ENCODE measurements at regions not wholly inside any gene's neighbourhood (a gene's known extent, or its start where the extent isn't known, plus 50 kb on each side); places are given as distances from the start of the nearest gene placed in this dataset.

DNA sequence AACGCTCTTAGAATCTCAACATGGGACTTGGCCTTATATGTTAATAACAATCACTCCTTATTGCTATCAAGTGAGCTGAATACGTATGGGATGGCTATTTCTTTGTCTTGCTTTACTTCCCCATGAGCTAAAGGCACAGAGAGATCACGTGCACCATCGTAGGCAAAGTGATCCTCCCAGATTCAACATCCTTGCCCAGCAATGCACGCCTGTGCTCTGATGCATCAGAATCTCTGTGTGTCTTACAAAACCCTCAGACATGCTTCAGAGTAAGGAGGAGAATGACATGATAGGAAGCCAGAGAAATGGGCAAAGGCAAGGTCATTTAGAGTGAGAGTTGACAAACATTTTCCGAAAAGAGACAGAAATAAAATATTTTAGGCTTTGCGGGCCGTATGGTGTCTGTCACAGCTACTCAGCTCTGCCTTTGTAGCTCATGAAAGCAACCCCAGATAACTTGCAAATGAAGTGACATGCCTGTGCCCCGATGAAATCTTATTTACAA lies 277.6 kb upstream of the CDH4 start:
- DNase-seq, result no peak

DNA sequence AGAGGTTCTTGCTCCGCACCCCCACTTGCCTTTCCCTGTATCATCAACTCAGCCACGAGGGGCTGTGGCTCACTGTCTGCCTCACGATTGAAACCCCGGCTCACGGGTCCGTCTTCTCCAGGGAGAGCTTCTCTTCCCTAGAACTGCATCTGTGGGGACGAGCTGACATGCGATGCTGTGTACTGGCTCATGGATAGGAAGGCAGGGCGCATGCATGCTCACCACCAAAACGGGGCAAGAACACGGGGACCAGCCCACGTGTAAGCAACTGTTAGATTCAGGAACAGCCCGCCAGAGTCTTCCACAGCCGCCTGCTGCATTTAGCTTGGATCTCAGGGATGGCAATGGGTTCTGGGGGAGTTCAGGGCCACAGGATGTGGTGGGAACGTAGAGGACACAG lies 275.9 kb upstream of the CDH4 start:
- DNase-seq, result no peak

DNA sequence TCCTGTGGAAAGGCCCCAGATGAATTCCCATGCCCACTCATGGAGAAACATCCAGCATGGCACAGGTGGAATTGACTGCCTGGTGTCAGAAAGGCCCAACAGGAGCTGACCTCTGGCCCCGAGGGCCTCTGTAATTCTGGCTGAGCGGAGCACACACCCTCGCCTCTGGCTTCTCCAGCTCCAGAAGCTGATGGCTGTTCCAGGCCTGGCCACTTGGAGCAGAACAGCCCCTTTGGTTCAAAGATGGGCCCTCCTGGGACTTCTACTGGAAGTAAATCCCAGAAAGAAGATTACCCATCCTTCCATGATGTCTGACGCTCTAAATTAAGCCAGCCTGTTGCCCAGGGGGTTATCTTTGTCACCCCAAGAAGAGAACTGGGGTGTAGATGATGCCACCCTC lies 275.1 kb upstream of the CDH4 start:
- no peak for DNase-seq

DNA sequence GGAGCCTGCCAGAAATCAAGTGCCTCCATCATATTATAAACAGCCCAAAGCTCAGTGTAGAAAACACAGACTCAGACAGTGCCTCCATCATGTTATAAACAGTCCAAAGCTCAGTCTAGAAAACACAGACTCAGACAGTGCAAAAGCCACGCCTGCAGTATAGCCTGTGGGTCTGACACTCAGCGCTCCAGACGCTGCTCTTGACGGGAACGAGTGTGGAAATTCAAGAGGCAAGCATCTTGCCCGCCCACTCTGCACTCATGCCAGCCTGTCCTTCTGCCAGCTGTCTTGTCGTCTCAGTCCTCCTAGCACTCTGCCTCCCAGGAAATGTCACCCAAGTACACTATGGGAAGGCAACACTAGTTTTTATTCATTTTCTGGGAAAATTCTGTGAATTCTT lies 274.2 kb upstream of the CDH4 start:
- DNase-seq, result no peak

DNA sequence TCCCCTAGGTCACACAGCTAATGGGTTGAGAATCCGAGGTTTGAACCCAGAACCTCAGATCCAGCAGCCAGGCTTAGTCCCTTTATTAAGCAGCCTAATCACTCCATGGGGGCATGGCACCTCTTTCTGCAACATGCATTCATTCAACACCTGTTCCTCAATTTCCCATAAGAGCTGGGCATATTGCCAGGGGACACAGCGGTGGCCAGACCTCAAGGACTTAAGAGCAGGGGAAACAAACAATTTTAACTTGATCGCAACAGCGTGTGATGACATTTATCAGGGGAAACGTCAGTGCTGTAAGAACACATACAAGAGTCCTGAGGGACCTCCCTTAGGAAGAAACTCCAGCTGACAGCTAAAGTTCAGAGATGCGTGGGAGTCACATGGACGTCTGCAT lies 267.4 kb upstream of the CDH4 start:
- no peak for DNase-seq

DNA sequence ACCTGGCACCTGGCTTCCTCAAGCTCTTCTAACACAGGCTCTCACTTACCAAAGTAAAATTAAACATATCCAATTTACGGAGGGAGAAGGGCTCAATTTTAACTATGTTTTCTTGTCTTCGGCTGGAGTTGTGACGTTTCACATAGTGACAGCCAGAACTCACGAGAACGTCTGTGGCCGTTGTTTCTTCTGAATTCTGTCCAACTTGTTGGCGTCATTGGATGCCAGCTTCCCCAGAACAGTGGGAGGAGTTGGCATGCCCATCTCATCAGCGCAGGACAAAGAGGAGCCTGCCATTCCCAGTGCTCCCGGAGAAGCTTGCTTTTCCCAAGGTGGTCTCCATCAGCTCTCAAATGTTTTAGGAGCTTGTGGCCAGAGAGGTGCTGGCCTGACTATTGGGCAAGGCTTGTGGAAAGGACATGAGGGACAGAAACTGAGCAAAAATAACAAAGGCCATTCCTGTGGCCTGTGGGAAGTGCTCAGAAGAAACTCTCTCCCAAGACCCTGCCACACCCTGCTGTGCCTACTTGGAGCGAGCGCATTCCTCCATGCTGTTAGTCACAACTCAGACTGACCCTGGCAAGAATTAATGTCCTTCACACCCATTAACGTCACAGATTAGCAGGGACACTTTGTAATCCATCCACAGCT lies 265.4 kb upstream of the CDH4 start:
- DNase-seq, result no peak

DNA sequence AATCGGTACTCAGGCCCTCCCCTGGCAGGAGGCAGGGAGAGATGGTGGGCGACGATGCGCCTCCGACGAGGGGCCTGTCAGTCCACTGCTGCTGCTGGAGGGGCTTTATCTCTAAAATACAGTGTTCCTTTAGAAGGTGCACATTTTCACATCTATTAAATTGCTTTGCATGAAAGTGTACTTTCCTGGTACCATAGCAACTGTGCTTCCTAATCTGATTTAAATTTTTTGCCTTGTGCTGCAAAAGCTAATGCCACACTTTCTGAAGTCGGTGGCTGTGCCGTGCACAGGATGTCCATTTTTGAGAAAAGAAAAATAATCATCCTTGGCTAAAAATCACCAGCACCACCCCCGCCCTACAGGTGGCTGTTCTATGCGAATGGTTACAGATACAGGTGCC lies 262.0 kb upstream of the CDH4 start:
- DNase-seq, result no peak

DNA sequence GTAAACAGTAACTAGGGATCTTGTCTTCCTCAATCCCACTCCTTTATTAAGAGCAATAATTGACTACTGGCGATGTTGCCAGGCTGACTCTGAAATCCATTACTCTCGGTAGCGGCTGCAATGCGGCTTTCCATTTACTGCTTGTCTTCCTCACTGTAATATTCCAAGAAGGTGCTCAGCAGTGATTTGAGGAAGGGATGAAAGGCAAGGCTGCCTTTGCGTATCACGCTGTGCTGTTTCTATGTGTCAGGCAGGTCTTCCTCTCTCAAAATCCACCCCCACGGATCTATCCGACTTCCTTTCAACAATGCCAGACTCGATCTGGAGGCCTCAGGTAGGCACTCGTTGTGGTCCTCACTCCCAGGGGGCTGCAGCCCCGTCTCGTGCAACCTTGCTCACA lies 261.4 kb upstream of the CDH4 start:
- DNase-seq, result no peak

DNA sequence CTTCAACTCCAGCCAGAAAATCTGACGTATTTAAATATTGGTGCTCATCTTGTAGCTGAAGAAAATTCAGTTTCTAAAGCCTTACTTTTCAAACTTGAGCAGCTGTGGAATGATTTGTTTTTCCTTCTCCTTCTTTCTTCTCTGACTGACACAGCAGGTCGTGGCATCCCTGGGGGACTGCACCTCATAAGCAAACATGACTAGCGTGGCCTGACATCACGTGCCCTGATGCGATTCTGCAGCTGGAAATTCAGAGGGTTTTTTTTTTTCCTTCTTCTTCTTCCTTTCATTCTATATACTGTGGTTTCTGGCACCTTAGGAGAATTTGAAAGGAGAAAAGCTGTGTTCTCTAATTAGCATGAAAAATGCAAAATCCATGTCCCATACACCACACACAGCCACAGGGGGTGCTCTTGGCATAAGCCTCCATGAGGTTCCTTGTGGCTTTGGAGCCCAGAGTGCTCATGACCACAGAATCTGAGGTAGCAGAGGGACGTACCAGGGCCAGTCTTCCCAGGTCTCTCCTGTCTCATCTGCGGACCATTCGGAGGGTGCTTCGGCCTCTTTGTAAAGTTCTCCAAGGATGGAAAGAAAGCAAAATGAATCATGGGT lies 258.5 kb upstream of the CDH4 start:
- no peak for DNase-seq

DNA sequence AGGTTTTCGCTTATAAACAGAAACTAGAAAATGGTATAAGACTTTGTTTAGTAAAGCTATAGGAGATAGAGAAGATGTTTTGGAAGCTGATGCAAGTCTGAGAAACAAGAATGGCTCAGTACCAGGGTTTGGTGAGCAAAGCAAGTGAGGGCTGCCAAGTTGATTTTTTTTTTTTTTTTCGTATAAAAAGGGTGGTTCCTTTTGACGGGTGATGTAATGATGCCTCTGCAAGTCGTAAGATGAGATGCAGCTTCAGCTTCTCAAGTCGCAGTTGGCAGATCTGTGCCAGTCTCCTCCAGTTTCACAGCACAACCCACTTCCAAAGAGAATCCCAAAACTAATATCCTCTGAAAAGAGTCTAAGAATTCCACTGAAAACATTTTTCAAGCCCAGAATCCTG lies 252.8 kb upstream of the CDH4 start:
- no peak for DNase-seq

DNA sequence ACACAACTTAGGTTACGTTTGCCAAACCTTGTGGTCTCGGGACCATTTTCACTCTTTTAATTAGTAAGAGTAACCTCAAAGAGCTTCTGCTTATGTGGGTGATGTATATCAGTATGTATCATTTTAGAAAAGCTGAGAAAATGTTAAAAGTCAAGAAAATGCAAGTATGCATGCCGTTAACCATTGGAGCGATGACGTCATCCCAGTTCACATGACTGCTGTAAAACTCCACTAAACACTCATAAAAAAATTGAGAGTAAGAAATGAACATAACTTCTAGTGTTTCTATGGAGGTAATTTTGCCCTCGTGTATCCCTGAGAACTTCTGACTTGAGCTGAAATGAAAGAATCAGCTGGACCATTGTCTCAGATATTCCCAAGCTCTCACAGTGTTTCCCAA lies 250.0 kb upstream of the CDH4 start:
- no peak for DNase-seq

DNA sequence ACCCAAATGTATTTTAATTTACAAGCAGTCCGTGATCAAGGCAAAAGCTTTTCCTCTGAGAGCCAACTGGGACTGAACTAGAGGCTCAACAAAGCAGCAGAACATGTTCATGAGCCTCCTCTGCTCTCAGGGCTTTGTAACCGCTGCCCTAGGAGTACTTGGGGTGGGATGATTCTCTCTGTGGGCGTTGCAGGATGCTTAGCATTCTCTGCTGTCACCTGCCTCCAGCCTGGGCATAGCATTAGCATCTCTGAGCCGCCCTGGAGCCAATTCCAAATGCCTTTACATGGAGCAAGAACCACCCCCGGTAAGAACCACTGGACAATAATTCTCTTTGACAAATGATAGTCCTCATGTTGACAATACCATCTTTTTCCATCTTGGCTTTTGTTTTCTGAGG lies 237.6 kb upstream of the CDH4 start:
- no peak for DNase-seq

DNA sequence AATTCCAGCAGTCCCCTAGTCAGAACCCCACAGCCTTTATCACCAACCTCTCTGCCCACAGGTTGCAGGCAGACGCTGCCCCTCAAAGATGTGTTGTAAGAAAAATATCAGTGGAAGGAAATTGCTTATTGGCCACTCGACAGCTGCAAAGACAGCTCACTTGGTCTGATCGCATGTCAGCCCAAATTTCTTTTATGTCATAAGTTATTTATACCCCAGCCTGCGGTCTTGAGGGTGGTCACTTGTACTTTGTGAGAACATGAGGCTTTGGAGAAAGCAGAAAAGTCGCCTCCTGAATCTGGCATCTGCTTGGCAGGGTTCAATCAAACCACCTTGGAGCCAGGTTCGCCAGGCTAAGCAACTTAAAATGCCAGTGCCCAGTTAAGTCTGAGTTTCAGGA lies 236.5 kb upstream of the CDH4 start:
- no peak for DNase-seq

DNA sequence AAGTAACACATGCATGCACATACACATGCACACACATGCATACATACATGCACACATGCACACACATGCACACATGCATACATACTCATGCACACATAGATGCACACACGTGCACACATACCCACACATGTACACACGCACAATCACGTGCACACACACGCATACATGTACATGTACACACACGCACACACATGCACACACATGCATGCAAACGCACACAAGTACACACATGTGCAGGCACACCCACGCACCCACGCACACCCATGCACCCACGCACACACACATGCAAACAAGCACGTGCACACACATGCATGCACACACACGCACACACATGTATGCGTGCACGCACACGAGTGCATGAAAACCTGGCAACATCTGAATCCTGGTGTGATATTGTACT lies 232.7 kb upstream of the CDH4 start:
- no peak for DNase-seq

DNA sequence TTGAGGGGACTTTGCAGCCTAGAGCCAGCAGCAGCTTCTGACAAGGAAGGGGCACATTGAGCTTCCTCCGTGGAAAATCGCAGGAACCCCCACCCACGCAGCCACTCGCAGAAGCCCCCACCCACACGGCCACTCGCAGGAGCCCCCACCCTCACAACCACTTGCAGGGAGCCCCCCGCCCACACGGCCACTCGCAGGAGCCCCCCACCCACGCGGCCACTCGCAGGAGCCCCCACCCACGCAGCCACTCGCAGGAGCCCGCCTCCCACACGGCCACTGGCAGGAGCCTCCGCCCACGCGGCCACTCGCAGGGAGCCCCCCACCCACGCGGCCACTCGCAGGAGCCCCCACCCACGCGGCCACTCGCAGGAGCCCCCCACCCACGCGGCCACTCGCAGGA lies 228.4 kb upstream of the CDH4 start:
- no peak for DNase-seq

DNA sequence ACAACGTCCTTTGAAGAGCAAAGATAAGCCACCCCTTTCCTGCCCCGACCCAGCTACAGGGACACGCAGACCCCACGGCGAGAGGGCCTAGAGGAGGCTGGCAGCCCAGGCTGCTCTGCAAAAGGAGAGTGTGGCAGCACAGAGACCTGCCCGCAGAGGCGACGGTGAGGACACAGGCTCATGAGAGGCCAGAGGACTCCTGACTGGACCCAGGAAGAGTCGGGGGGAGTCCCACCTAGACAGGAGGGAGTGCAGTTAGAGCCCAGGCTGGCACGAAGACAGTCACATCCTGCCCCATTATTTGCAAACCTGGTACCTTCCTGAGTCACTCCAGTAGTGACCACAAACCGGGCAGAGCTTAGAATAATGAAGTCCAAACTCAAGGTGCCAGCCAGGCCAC lies 227.7 kb upstream of the CDH4 start:
- DNase-seq, result no peak

DNA sequence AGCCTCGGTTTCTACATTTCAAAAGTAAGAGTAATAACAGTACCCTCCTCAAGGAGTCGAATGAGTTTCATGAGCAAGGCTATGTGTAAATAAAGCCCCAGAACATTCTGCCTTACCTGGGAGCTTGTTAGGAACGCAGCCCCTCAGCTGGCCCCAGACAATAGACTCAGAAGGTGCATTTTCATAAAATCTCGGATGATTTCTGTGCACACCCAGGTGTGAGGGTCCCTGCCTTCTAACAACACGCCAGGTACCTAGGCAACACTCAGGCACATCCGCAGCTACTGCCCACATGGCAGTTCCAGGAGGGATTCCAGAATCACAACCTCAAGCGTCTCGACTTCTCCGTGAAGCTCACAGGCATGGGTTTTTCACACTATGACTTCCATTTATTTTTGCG lies 226.5 kb upstream of the CDH4 start:
- no peak for DNase-seq

DNA sequence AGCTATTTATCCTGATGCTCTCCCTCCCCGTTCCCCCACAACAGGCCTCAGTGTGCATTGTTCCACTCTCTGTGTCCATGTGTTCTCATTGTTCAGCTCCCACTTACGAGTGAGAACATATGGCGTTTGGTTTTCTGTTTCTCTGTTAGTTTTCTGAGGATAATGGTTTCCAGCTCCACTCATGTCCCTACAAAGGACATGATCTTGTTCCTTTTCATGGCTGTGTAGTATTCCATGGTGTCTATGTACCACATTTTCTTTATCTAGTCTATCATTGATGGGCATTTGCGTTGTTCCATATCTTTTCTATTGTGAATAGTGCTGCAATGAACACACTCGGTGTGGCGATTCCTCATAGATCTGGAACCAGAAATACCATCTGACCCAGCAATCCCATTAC lies 225.9 kb upstream of the CDH4 start:
- DNase-seq, result no peak

DNA sequence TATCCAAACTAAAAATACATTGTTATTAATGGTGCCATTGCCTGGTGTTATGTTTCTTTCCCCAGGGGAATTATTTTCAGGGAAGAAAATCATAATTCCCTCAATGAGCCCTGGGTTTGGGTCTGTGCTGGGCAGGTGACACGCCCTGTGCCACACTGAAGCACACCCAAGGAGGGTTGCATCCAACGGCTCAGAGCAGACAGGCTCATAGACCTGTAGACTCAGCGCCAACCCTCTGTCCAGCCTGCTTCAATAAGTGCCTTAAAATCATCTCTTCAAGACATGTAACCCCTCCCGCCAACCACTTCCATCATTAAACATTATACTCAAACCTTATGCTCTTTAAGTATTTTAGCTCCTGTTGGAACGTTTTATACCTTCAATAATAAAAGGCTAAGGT lies 225.3 kb upstream of the CDH4 start:
- DNase-seq, result no peak

DNA sequence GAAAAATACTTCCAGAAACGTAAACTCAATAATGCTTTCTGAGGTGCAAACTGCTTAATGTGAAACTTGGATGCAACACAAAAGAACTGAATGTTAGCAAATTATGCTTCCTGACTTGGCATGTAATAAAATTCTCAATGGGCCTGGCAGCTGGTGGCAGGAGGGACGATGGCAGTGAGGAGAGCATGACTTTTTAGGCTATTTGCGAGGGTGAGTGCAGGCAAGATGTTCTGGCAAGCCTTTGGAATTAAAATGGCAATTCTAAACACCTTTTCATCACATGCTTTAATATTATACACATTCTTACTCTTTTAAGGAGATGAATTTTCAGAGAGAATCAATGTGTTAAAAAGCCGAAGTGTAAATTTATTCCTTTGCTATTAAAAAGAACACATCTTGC lies 224.8 kb upstream of the CDH4 start:
- no peak for DNase-seq

DNA sequence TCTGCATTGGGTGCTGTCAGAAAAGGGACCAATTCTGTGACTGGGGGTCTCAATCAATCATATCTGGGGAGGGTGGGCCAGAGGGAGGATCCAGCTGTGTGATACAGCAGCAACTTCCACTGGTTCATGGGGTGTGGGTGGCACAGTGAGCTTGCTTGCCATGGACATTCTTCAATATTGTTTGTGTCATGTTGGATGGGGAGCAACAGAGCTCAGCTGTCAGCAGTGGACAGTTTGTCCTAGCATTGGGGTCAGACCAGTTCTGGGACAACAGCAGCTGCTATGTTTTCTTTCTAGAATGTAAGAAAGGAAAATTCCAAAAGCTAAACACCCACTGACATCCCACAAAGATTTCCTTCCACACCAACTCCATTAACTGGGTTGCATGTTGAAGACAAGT lies 221.9 kb upstream of the CDH4 start:
- no peak for DNase-seq

DNA sequence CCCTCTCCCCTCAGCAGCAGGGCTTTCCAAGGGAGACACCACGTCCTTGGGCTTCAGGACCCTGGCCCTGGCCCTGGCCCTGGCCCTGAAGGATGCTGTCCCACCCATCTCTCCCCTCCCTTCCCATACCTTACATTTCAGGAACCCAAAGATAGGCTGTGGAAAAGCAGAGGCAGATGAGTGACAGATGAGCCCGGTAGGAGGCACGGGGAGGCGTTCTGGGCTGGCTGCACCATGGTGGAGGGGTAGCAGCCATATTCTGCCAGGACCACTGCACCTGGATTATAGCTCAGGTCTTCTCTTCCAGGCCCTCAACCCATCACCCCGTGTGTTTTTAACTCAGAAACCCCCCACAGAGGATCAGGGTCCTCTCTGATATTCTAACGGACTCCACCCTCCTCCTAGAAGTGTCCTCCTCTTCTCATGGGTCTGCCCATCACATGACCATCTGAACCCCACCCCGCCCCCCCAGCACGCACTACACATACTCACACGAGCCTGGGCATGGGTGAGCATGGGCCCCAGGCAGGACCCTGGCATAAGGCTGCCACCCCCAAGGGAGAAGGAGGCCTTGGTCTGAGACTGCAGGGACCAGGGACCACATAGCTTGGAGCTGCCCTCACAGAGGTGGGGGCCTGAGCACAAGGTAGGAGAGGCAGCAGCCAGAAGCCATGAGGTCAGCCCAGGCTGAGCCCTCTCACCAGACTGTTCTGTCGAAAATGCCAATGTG lies 220.8 kb upstream of the CDH4 start:
- no peak for DNase-seq

DNA sequence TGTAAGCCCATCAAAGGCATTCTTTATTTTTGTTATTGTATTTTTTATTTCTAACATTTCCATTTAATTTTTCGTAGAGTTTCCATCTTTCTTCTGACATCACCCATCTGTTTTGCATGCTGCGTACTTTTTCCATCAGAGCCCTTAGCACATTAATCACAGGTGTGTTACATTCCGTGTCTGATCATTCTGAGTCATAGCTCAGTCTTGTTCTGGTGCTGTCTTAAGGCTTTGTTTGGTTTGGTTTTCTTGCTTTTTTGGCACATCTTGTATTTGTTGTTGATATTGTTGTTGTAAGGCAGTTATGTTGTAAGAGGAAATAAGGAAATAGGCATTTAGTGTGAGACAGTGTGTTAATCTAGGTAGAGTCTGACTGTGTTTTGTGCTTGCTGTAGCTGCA lies 214.6 kb upstream of the CDH4 start:
- DNase-seq, result no peak

DNA sequence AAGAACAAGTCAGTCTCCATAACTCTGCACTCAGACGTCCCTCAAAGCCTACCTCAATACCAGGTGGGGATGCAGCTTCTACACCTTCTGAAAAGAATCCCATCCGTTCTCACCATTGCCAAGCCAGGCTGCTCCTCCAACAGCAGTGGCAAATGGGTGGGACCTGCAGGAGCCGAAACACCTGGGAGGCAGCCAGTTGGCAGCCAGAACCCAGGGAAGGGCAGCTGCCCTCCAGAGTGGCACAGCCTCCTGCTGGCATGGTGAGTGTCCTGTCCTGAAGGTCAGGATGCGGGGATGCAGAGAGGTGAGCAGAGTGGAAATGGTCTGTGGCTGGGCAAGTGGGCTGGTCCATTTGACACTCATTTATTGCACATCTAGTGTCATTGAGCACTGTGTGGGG lies 210.6 kb upstream of the CDH4 start:
- no peak for DNase-seq
